ENCODE measurements at regions not wholly inside any gene's neighbourhood (a gene's known extent, or its start where the extent isn't known, plus 50 kb on each side); places are given as distances from the start of the nearest gene placed in this dataset.

DNA sequence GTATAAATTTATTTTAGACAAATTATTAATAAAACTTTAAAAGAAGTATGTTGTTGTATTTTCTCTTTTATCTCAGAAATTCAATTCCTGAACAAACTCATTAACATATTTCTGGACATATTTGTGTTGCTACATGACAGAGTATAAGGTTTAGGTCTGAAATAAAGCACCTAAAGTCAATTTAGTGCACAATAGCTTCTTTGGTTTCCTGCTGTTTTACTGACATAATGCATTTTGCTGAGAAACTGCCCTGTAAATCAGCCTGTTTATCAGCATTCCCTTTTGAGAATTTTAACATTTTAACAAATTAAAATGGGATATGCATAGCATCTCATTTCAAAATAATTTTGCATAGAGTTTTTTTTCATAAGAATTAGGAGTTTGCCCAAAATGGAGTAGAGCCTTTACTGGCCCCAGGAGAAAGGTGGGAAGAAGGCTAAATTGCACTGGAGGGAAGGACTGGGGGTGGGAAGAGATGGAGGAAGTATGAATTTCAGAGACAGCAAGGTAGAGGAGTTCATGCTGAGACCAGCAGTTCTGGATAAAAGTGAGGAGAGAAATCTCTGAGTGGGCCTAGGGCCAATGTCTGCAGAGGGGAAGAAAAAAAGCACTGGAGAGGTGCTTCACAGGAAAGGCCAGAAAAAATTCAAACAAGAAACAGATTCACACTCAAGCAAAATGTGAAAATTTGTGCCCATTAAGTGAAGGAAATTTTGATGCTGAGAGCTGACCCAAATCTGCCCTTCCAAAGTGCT, 324.2 kb upstream of the HSF2 start:
- H3K27ac ChIP-seq: no peak overlapping the region
- no peak for DNase-seq (ENCODE audit: low read depth, low spot score)

DNA sequence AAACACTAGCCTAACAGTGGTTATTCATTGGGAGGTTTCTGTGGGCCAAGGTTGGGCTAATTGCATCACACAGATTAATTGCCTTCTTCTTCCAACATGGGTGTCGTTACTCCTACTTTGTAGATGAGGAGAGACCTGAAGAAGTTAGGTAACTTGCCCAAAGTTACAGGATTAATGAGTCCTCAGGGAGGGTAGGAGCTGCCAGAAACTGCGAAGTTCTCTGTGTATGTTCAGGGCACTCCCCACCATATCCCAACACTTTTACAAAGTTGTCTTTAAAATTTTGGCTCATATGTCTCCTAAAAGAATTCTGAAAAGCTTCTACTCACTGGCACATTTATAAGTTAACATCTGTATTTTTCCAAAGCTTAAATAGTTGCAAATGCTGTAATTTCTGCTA, 323.5 kb upstream of the HSF2 start:
- H3K27ac ChIP-seq: no peak overlapping the region

DNA sequence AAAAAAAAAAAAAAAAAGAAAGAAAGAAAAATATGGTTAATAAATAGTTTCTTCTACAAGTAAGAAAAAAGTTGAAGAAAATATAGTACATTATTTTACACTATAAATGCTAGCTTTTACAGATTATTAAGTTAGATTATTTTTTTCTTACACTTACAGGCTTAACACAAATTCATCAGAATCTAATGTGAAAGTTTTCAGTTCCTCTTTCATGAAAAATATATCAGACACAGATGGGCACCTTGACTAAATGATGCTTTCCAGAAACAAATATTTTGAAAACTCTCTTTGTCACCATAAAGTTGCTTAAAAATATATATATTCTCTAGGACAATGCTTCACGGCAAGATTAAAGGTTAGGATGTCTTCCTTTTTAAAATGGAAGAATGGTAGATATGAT, 321.8 kb upstream of the HSF2 start:
- DNase-seq (ENCODE audit: low read depth, low spot score): no peak
- no peak overlapping the region for H3K27ac ChIP-seq

More for the DNA sequence above, 323.5 kb upstream of the HSF2 start:
- no peak for DNase-seq (ENCODE audit: low read depth, low spot score)

DNA sequence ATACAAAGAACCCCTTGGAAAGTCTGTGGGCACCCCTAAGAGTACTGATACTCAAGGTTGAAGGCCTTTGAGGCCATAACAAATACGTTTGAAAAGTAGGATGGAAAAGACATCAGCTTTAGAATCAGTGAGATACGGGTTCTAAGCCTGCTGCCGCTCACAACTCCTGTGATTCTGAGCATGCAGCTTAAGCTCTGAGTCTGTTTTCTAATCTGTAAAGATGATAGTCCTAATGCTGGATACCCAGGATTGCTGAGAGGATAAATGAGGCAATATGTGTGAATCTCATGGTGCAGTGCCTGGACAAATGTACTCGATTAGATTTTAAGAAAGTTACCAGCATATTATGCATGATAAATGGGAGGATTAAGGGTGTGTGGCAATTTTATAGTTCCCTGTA, 321.0 kb upstream of the HSF2 start:
- H3K27ac ChIP-seq: no peak overlapping the region
- no peak for DNase-seq (ENCODE audit: low read depth, low spot score)

DNA sequence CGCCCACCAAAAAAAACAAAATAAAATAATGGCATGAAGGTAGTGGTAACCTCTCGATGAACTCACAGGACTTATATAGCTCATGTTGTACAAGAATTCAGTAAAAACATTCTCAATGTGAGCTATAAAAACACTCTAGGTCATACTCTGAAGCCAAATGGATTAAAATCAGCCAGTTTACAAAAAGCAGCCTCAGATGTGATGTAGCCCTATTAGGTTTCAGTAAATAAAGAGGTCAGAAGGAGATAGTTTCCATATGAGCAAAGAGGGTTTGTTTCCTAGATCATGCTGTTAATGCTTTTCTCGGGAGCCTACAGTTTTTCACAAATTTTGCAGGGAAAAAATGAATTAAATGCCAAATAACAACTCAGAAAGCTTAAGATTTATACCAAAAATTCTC, 319.5 kb upstream of the HSF2 start:
- no peak for DNase-seq (ENCODE audit: low read depth, low spot score)
- H3K27ac ChIP-seq: no peak overlapping the region

DNA sequence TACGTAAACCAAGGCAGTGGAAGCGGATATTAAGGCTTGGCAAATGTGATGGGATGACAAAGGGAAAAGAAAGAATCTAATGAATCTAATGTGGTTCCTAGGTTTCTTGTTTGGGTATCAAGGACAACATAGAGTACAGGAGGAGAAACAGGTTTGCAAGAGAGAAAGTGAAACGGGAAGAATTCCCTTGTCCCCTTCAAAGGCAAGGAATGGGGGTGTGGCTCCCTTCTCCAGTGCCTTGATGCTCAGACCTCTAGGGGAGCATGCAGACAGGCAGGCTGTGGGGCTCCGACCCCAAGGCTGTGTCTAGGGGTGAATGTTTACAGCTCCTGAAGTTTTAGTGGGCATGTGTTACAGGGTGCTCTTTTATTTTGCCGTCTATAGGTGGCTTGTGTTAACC, 317.5 kb upstream of the HSF2 start:
- H3K27ac ChIP-seq: no peak overlapping the region
- no peak for DNase-seq (ENCODE audit: low read depth, low spot score)

DNA sequence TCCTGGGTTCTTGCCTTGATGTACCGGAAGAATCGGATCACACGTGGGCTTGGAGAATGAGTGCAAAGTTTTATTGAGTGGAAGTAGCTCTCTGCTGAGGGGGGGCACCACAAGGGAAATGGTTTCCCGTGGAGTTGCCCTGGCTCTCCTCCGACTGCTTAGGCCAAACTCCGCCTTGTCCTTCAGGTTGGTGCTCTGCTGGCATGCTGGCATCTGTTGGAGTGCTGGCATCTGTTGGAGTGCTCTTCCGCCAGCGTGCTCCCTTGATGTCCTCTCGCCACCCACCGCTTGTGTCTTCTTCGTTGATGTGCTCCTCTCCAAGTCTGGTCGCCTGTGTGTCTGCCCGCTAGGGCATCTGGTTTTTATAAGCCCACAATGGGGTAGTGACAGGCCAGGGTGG, 317.1 kb upstream of the HSF2 start:
- DNase-seq (ENCODE audit: low read depth, low spot score): no peak
- H3K27ac ChIP-seq: no peak overlapping the region

DNA sequence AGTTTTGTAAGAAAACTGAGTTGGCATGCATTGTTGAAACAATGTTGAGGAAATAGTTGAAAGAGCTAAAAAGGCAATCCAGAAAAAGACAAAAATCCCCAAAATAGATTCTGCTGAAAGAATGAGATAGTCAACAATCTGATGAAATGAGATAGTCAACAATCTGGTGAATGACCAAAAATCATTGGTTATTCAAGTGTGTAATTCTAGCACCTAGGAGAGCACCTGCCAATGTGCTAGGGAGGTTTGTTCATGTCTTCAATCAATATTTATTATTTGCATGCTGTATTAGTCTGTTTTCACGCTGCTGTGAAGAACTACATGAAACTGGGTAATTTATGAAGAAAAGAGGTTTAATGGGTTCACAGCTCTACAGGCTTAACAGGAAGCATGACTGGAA, 307.1 kb upstream of the HSF2 start:
- no peak overlapping the region for H3K27ac ChIP-seq
- DNase-seq (ENCODE audit: low read depth, low spot score): no peak

DNA sequence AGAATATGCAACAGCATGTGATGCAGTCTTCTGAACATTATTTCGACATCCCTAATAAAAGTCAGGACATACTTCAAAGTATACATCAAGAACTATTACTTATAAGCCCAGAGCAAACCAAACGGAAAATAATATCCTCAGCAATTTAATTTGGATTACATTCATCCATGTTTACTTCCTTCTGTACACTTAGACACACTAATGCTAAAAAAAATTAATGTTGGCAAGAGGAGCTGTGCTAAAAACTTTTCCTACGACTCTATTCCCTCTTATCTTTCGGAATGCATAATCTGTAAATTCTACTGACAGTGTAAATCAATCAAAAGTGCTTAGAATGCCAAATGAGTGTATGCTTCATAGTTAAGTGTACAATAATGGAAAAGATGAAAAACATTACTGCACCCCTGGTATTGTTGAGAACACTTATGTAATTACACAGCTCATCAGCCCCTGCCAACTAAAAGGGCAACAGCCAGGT, 301.2 kb upstream of the HSF2 start:
- DNase-seq (ENCODE audit: low read depth, low spot score): no peak
- H3K27ac ChIP-seq: no peak overlapping the region

DNA sequence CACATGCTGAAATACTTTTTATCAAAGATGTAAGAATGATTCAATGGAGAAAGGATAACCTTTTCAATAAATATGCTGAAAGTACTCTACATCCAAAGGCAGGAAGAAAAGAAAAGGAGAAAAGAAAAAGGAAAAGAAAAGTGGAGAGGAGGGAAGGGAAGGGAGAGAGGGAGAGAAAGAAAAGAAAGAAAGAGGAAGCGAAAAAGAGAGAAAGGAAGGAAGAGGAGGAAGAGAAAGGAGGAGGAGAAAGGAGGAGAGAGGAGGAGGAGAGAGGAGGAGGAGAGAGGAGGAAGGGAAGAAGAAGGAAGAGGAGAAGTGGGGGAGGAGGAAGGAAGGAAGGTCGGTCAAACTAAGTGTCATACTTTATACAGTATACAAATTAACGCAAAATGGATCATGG, 297.4 kb upstream of the HSF2 start:
- DNase-seq (ENCODE audit: low read depth, low spot score): no peak
- no peak overlapping the region for H3K27ac ChIP-seq

DNA sequence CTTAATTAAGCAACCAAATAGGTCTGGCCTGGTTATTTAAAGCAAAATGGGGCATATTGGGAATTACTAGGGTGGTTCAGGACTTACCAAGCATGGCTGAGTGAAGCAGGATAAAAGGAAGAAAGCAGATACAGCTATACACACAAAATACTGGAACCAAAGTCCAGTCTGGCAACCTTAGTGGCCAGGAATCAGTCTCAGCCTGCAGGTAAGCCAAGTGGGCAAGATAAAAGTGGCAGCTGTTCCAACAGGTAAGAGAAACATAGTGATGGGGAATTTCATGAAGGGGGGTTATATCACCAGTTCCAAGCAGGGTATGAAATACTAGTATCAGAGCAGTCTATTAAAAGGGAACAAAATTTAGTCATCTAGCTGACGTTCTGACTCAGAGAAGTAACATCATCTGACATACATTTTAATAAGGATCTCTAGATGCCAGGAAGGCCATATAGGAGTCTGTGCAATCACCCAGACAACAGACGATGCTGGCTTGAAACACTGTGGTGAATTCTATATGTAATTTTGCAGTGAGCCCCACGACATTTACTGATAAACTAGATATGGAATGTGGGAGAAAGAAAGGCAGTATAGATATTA, 292.1 kb upstream of the HSF2 start:
- DNase-seq (ENCODE audit: low read depth, low spot score): no peak
- H3K27ac ChIP-seq: no peak overlapping the region

DNA sequence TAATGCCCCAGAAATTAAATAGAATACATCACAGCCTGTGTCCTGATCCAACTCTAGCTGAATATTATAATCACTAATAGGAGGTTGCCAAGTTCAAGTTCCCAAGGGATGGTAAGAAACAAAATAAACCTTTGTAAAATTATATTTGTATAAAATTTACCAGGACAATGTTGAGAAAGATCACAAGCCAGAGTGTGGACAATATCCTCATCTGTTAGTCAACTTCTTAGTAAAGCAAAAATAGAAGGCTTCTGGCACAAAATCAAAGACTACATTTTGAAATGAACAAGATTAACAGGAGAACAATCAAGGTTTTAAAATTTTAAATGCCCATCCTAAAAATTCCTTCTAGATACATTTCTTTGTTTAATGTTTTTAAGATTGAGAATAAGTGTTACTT, 290.4 kb upstream of the HSF2 start:
- no peak for DNase-seq (ENCODE audit: low read depth, low spot score)
- H3K27ac ChIP-seq: no peak overlapping the region

DNA sequence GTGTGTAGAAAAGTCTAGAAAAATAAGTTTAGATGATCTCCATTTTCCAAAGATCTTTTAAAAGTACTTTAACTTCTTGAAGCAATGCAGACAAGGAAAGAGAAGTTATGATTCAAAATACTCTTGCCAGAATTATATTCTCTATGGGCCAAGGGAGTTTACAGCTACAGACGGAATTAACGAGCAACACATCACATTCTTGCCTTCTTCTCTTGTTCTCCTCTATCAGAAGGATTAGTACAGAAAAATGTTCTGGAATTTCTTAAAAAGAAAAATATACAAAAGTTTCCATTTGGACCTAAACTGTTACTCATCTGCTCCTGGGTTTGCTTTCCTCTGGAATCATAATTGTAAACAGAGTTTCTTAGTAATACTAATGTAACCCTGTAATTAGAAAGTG, 284.7 kb upstream of the HSF2 start:
- DNase-seq (ENCODE audit: low read depth, low spot score): no peak
- H3K27ac ChIP-seq: no peak overlapping the region

DNA sequence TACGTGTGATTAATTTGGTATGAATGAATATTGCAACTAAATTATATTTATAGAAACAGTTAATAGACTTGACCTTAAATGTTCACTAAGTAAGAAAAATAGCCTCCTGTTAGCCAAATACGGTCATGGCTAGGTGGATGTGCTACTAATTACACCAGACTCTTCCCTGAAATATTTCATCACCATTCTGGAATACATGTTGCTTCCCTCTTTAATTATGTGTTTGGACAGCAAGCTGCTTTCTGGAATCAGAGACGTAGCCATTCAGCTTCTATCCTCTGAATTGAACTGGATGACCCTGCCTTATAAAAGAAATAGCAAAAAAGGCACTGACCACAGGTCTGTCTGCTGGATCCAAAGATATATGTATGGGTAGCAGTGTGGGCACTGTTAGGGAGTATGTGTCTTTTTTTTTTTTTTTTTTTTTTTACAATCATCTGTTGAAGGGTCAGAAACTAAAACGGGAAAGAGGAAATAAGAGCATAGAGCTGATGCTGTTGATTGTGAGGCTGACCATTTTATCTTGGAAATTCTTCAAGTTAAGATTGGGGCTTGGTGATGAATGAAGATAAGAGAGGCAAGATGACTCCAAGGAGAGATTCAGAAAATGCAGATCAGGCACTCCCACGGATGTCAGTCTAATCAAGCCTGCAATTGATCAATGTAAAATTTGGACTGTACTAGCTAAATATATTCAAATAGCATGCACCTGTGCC, 283.2 kb upstream of the HSF2 start:
- H3K27ac ChIP-seq: no peak overlapping the region
- DNase-seq (ENCODE audit: low read depth, low spot score): no peak

DNA sequence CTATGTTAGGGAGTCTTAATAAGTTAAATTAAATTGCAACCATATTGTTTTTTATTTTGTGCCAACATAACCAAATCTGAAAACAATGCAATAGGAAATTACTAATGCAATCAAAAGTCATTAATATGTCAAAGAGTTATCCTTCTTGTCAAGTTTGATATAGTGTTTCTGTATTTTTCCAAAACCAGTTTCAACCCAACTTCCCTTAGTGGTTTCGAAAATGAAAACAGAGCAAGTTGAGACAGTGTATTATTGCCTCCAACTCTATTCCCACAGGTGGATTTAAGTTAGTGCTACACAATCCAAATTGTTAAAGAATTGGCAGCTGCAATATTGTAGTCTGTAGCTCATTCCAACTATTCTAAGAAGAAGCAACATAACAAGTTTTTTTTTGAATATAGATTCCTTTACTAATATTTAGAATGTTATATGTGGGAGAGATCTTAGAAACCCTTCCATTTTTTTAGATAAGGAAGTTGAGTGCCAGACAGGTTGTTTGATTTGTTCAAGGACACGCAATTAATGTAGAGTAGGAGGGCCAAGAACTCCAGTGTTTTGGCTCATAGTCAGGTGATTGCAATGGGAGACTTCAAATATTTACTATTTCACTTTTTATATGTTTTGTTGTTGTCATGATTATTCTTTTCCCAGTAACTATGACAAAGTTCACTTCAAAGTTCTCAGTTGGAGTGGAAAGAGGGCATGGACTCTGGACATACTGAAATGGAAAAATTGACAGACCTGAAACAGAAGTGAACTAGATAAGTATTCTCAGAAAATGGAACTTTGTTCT, 282.4 kb upstream of the HSF2 start:
- no peak overlapping the region for H3K27ac ChIP-seq
- no peak for DNase-seq (ENCODE audit: low read depth, low spot score)

DNA sequence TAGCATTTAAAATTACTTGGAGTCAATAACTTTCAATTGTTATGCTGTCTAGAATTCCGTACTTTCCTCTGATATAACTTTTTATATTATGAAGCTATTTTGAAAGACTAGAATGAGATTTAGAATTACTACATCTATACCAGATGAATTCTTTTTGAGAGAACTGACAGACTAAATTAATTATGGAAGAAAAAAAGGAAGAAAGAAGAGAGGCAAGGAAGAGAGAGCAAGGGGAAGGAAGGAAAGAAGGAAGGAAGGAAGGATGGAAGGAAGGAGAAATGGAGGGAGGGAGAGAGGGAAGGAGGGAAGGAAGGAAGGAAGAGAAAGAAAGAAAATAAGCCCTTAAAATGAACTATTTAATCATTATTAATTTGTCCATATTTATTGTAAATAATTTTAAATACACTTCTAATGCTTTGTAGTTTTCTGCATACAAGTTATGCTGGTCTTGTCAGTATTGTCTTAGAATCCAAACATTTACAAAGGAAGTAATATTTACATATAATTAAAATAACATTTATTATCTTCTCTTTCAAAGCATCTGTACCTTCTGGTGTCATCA, 280.4 kb upstream of the HSF2 start:
- DNase-seq (ENCODE audit: low read depth, low spot score): no peak
- H3K27ac ChIP-seq: no peak overlapping the region

DNA sequence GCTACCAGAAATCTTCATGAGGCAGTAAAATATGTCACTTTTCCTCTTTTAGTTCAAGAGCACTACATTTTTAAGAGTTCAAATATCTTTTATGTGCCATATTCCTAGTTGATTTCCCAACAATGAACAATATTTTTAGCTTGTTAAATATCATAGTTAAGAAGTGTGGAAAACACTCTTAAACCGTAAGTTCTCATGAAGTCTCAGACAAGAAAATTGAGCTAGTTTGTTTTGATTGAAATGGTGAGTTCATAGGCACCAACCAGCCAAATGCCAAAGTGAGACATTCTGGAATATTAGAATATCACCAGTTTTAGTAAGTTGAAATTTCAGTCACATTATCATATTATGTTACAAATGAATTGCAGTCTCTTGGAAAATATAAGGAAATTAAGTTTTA, 277.2 kb upstream of the HSF2 start:
- no peak for DNase-seq (ENCODE audit: low read depth, low spot score)
- no peak overlapping the region for H3K27ac ChIP-seq

DNA sequence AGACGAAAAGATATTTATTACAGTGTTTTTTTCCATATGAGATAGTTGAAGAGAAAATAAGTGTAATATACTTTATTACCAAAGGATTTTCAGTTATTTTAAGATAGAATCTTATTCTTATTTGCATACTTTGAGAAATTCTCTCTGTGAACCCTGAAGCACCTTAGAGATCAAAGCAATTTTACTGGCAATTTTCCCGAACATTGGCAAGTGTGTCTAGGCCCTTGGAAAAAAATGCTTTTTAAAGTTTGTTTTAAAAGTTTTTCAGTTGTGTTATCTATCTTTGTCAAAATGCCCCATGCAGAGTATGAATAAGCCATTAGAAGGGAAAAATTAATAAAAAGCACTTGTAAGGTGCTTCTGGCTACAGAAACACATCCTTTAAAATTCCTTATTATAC, 276.8 kb upstream of the HSF2 start:
- no peak overlapping the region for H3K27ac ChIP-seq
- DNase-seq (ENCODE audit: low read depth, low spot score): no peak

DNA sequence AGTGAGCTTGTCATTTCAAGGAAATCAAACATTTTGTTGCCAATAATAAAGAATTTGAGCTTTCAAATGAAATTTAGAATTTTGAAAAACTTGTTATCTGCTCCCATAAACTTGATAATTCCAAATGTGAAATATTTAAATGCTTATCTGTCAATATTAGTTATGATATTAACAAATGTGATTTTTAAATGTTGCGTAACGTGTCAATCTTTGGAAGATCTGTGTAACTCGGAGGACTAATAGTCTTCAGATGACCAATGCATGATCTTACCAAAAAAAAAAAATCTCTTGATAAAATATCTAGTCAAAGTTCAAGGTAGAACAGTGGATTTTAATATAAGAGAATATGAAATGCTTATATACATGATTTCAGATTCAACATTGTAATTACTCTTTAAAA, 274.5 kb upstream of the HSF2 start:
- no peak overlapping the region for H3K27ac ChIP-seq
- no peak for DNase-seq (ENCODE audit: low read depth, low spot score)

DNA sequence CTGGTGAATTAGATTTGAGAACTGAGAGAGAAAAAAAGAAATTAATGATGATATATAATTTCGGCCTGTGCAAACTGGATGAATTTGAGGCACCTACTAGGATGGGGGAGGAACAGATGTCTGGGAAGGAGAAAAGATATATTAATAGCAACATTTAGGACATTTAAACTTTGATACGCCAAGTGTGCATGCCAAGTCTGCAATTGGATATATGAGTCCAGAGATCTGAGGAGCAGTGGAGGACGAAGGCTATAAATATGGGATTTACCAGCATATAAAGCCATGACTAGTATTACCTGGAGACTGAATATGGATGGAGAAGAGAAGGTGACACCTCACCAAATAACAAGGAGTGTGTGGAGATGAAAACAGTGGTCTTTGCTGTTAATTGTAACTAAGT, 272.6 kb upstream of the HSF2 start:
- H3K27ac ChIP-seq: no peak overlapping the region
- no peak for DNase-seq (ENCODE audit: low read depth, low spot score)

DNA sequence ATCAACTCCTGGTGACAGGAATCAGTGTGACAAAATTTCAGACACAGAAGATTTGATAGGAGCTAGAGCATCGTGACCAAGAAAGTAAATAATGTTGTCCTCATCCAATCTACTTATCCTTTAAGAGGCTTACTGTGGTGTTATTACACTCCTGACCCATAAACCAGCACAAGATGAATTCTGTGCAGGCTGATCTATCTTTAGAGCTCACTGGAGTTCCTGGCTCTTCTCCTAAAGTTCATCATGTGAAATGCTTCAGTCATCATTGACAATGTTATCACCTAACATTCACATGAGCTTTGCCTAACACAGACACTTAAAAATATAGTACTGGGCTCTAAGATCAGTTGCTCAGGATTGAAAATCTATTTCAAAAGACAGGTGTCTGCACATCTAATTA, 271.0 kb upstream of the HSF2 start:
- no peak overlapping the region for H3K27ac ChIP-seq
- DNase-seq (ENCODE audit: low read depth, low spot score): no peak

All from epithelial cell of prostate (primary cell).